HG02588 (cell line): ENCODE measurements at regions not wholly inside any gene's neighbourhood (a gene's known extent, or its start where the extent isn't known, plus 50 kb on each side); places are given as distances from the start of the nearest gene placed in this dataset.
"Not testable (repeated sequence)": the region's sequence is repeated elsewhere in the genome, so short reads cannot be mapped to it uniquely, and the experiment has no call there.

Source experiments
- ATAC-seq: cut with Tn5 transposase; IDR thresholded peaks from one replicate; pipeline ENCODE4 v1.9.1; 2021; ENCODE audit warnings: mild to moderate bottlenecking, moderate library complexity; ENCODE audit not compliant: unreplicated experiment

DNA sequence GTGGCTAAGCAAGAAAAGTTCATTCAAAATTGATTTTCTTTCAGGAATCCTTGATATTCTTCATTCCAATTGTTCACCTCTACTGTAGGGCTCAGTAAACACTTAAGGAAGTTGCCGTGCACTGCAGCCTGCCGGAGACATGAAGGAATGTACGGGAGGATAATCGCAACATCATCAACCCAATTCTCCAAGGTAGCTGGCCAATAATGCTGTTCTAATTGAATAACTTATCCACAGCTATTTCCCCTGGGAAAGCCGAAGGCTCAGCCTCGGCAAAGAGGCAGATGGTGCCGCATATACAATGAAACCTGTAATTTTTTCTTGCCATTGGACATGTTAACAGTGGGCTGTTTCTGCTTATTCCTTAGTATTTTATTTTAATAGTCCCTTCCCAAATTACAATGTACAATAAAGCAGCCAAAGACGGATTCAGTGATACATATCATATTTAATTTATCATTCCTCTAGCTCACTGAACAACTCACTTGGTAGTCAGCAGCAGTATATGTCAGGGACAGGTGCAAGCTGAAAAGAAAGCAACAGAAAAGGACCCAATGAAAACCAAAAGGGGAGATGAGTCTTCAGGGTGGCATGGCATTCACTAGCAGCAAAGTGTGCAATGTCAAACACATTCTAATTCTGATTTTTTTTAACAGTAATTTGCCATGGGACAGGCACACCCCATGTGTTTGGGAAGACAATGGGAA, 420.5 kb upstream of the KLF12 start:
- no peak for ATAC-seq

DNA sequence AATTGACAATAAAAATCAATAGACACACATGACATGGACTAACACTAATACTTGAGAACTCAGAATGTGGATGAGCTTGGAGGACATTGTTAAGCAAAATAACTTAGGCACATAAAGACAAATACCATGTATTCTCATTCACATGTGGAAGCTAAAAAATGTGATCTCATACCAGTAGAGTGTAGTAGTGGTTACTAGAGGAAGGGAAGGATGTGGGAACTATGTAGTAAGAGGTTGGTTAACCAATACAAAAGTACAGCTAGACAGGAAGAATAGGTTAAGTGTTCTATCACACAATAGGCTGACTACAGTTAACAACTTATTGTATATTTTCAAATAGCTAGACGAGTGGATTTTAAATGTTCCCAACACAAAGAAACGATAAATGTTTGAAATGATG, 415.8 kb upstream of the KLF12 start:
- no peak for ATAC-seq

DNA sequence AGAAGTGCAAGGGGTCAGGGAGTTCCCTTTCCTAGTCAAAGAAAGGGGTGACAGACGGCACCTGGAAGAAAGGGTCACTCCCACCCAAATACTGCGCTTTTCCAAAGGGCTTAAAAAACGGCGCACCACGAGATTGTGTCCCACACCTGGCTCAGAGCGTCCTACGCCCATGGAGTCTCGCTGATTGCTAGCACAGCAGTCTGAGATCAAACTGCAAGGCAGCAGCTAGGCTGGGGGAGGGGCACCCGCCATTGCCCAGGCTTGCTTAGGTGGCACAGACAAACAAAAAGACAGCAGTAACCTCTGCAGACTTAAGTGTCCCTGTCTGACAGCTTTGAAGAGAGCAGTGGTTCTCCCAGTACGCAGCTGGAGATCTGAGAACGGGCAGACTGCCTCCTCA, 402.4 kb upstream of the KLF12 start:
- ATAC-seq, result not testable (repeated sequence)

DNA sequence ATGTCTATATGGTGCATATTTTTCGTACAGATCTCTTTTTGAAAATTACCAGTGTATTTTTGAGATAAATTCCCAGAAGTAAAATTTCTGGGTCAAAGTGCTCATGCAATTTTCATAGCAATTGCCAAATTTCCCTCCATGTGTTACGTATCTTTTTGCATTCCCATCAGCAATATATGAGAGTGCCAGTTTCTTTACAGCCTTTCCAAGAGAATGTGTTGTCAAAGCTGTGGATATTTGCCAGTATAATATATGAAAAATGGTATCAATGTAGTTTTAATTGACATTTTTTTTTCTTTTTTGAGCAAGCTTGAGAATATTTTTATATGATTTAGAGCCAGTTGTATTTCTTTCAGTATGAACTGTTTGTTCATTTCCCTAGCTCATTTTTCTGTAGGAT, 399.0 kb upstream of the KLF12 start:
- ATAC-seq, result no peak

DNA sequence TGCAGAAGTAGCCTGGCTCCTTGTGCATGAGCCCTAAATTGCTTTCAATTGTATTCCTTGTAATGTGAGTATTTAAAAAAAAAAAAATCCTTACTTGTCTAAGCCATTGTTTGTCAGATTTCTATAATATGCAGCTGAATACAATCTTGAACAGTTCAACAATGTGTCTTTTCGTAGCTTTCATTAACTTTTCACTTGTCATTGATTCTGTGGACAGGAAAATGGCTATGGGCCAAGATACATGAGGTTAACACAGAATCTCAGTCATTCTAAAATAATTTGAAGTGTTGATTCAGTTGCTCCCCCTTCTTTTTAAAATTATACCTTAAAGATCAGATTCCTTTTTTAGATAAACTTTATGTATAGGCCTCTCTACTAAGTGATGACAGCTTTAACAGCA, 395.8 kb upstream of the KLF12 start:
- ATAC-seq, result no peak

DNA sequence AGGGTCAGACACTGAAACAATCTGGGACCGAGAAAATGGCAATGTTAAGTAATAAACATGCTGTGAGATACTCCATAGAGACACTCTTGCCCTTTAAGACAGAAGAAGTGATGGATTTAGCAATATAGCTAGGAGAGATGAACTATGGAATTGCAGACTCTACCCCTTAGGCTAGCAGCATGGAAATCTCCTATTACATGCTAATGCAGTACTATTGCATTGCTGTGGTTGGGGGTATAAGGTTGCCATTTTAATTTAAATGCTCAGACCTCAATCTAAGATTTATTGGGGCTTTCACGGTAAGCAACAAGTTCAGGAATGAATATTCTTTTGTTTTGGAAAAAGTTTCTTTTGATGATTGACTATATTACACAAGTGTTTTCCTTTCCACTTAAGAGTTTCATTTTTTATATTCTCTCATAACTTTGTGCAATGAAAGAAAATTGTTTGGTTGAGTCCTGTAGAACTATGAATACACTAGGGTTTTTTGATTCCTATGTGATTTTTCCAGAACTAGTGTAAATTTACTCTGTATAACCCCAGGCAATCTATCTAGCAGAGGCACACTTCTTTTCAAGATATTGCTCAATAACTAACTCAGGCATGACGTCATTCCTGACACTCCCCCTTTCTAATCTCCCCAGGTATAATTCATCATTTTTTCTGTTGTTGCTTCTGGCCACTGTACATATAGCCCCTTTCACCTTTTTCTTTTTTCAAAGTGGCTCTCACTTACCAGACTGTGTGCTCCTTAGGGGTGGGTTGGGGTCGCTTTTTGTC, 394.7 kb upstream of the KLF12 start:
- ATAC-seq, result no peak

DNA sequence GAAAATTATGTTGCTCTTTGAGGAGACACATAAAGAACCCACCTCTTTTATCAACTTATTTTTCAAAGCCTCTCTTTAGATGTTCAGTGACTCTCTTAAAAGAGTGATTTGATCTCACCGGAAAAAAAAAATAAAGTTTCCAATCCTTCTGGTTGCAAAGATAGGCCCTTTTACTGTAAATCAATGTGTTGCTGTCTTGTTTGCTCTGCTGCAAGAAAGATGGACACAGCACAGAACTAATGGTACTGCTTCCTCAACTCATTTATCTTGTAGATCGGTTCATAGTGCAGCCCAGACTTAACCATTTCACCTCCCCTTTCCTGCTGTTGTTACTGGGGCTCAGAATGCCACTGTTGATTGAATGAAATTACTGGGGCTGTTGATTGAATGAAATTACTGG, 388.9 kb upstream of the KLF12 start:
- no peak for ATAC-seq

DNA sequence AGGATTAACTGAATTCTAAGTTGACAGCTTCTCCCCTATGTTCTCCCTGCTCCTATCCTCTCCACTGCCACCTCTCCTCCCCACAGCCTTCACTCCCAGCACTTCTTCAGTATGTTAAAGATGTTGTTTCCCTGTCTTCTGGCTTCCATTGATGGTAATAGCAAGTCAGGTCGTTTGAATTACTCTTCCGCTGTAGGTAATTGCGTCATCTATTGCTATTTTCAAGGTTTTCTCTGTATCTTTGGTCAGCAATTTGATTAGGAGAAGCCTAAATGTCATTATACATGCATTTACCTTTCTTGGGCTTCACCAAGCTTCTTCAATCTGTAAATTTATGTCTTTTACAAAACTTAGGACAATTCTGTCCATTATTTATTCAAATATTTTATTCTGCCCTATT, 377.3 kb upstream of the KLF12 start:
- ATAC-seq, result no peak

DNA sequence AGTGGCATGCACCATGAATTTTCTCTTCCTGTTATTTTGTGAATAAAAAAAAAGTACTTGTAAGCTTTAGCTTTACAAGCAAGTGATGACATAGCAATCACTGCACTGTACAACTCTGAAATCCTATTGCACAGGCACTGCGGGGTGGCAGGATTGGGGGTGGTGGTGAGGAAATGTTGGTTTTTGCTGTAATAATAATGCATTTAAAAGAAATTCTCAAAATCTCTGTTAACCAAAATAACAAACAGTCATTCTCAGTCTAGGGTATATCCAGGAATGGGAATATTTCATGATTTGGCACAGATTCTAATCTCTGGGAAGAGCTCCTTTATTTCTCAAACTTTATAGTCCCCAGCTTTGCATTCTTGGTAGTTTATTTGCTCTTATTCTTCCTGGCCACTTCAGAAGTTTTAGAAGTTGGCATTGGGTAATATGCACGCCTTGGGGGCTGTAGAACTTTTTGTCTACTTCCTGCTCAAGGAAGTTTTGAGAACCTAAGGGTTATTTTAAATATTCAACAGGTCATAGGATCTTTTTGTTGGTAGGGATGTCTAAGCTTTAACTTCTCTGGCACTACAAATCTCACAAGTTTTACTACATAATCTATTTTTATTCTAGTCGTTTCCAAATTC, 353.0 kb upstream of the KLF12 start:
- no peak for ATAC-seq

DNA sequence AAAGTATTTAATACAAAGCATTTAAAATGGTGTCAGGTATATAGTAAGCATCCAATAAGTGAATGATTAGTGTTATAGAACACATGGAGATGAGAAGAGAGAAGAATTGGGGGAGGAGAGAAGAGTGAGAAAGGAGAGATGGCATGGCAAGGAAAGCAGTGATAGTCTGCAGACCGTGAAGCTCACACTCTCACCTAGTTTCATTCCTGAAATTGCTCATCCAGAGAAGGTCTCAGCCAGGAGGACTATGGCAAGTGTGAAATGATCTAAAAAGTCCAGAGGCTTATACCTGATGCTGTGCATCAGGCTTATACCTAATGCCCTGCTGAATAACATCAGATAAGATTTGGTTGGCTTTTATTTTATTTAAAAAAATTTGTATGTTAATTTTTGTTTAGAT, 351.6 kb upstream of the KLF12 start:
- no peak for ATAC-seq

DNA sequence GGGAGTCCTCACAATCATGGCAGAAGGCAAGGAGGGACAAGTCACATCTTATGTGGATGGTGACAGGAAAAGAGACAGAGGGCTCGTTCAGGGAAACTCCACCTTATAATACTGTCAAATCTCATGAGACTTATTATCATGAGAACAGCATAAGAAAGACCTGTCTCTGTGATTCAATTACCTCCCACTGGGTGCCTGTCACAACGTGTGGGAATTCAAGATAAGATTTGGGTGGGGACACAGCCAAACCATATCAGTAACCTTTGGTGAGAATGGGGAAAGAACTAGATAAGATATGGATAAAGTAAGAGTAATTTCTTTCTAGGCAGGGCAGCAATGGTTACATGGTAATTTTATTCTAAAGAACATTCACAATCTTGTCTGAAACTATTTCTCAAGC, 344.9 kb upstream of the KLF12 start:
- no peak for ATAC-seq

DNA sequence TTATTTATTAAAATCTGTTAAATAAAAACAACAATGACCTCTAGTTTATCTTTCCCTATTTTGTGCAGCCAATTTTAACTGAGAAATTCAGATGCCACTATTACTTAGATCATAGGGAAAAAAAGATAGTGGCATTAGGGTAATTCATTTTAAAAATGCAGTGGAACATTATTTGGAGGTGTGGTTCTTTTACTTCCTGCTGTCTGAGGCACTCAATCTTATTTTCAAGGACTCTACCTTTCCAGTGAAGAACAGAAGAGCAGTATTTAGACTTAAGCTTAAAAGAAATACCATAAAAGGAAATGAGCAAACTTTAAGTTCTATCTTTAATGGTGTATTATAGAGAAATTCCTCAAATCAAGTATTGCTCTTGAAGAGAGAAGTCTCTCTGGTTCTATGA, 342.6 kb upstream of the KLF12 start:
- no peak for ATAC-seq

DNA sequence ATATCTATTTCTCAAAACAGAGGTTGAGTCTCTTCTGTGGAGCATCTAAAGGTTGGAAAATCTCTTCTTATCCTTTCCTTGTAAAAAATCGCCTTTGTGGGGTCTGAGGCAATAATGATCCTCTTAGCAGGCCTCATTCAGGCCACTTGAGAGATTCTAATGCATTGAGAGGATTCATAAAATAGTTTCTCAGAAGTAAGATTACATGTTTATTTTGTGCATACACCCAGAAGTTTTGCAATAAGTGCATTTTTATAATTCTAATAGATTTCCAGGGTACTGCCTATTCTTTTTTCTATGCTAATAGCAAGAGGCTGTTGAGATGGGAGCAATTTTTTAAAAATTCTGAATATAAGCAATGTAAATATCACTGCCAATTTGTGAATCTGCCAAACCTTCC, 342.2 kb upstream of the KLF12 start:
- ATAC-seq, result no peak

DNA sequence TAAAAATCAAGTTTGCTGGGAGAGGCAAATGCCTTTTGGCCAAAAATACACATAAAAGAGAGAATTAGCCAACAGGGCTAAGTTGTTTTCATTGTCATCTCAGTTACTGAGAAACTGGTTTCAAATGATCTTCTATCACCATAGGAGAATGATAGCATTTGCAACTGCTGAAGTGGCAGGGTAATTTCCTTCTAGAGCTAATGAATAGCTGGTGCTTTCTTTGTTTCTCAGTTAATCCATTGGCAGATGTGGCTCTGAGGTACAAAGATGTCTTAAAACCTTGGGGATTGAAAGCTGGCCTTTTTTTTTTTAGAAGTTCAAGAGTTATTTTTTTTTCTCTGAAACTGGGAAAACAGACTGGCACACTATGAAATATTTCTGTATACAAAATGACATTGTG, 332.7 kb upstream of the KLF12 start:
- no peak for ATAC-seq

DNA sequence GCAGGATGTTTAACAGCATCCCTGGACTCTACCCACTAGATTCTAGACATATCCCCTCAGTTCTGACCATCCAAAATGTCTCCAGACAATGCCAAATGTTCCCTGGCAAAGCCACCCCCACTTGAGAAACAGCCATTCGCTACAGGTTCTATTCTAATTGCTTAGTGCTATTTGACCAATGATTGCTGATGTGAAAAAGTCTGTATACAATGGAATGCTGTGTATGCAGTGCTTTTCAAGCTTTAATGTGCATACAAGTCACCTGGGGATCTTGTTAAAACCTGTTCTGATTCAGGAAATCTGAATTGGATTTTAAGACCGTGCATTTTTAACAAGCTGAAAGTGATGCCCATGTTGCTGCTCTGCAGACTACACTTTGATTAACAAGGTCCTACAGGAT, 331.8 kb upstream of the KLF12 start:
- no peak for ATAC-seq

DNA sequence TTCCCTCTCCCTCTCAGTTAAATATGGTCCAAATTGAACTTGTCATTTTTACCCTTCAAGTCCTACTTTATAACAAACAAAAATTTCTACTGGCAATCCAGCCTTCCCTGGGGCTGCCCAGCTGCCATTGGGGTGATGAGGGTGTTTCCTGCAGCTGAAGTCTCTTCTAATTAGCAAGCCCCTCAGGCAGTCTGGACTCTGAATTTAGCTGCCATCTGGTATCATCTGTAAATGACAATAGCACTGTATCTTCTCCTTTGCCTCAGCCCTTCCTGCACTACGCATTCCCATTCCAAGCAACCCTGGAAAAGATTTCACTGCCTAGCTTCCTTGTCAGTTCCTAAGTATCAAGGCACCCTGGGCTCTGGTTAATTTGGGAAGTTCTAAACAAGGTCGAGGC, 331.1 kb upstream of the KLF12 start:
- no peak for ATAC-seq

DNA sequence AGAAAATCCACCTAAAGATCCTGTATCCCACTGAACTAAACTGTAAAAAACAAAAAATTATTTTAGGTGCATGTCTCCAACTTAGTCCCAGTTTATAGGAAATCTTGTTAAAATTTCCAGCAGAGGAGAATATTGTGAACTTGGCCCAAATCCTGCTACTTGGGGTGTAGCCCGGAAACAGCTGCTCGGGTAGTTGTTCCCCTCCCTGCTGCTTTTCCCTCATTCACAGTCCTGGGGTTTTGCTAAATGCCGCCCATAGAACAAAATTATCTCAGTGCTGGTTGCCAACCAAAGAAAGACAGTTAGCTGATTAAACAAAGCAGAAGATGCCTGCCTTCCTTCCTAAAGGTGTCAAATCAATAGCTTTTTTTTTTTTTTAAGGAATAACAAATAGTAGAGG, 330.5 kb upstream of the KLF12 start:
- no peak for ATAC-seq

DNA sequence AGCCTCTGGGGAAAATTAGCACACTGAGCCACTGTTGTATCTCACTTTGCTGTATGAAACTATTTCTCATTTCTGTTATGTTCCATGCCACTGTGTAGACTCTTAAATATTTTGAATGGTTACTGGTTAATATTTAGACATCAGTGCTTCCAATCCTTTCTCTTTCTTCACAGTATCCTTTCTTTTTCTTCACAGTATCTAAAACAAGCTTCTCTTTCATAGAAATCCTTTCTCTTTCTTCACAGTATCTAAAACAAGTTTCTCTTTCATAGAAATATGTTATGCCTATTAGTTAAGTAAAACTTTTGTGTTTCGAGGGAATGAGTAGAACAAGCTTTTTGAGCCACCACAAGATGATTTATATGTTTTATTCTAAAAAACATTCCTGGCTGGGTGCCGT, 326.8 kb upstream of the KLF12 start:
- ATAC-seq, result no peak

DNA sequence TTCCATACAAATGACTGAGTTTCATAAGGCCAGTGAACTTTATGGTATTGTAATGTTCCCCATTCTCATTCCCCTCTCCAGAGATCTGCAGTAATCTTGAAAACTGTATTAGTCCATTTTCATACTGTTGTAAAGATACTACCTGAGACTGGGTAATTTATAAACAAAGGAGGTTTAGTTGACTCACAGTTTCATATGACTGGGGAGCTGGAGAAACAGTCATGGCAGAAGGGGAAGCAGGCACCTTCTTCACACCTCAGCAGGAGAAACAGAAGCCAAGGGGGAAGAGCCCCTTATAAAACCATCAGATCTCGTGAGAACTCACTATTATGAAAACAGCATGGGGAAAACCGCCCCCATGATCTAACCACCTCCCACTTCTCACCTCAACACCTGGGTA, 318.7 kb upstream of the KLF12 start:
- ATAC-seq, result no peak

DNA sequence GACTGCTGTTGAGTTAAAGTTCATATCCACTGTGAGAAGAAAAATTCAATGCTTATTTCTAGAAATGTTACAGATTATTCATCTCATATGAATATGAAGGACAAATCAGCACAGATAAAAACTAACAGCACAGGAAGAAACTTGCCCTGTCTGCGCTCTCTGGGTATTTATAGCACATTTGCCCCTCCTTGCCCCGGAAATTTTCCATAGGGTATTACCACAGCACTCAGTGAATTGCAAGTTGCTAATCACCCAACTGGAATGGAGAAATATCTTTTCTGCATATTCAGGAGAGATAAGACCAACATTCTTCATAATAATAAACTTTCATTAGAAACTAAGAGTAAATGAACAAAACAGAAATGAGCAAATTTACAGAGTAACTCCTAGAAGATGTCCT, 318.0 kb upstream of the KLF12 start:
- ATAC-seq, result no peak

DNA sequence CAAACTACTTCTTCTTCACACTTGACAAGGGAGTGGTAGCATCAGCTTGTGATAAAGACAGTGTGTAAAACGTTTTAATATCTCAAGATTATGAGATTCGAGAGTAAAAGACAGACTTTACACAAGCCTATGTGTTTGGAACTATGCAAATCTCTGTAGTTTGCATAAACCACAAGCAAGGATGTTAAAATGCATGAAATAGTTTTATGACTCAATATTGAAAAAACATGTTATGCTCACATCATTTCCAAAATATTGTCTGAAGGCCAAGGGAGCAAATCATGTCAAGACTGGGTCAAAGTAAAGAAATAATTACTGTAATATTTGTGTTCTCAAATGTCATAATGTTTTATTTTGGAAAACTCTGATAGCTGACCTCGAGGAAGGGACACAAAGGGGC, 316.8 kb upstream of the KLF12 start:
- ATAC-seq, result no peak

DNA sequence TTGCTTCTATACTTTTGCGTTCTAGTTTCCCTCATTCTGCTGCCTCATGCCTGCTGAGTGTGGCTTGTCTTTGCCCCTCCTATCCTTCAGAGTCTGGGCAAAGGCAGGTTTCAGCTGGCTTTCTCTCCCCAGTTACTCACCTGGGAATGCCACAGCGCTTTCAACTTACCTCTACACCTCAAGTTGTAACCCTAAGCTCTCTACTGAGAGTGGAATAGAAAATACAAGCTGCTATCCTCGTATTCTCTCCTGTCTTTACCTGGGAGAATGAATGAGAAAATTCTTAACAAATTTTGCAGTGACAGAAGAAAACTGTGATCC, 316.3 kb upstream of the KLF12 start:
- ATAC-seq, result no peak
